Activated CD4-positive, alpha-beta memory T cell treated with anti-CD3 and anti-CD28 coated beads for 36 hours (primary cell): ENCODE measurements at regions not wholly inside any gene's neighbourhood (a gene's known extent, or its start where the extent isn't known, plus 50 kb on each side); places are given as distances from the start of the nearest gene placed in this dataset.

Experiments used
- CTCF ChIA-PET: fragments of 350-600 bp; sonication (Branson Sonifier 250); formaldehyde crosslinking; loops from one replicate; lab custom pipeline; 2021; ENCODE audit warnings: antibody characterized with exemption, inconsistent platforms; lab: Charles Lee
- POLR2A ChIA-PET: fragments of 350-600 bp; sonication (Branson Sonifier 250); formaldehyde crosslinking; loops from one replicate; lab custom pipeline; 2021; ENCODE audit warnings: antibody characterized with exemption; lab: Charles Lee
- DNase-seq: peaks from one replicate; pipeline ENCODE4 v3.0.0-alpha.2; 2020
- H3K27ac Mint-ChIP-seq: one replicate; pipeline ENCODE4 v1.8.0; 2021; ENCODE audit warnings: mixed read lengths
- H3K27me3 Mint-ChIP-seq: one replicate; pipeline ENCODE4 v1.8.0; 2021; ENCODE audit warnings: mixed read lengths
- H3K36me3 Mint-ChIP-seq: one replicate; pipeline ENCODE4 v1.8.0; 2021; ENCODE audit warnings: mixed read lengths
- H3K4me1 Mint-ChIP-seq: one replicate; pipeline ENCODE4 v1.8.0; 2021; ENCODE audit warnings: low read depth, mixed read lengths
- H3K4me3 Mint-ChIP-seq: one replicate; pipeline ENCODE4 v1.8.0; 2021; ENCODE audit warnings: mild to moderate bottlenecking, mixed read lengths
- H3K9me3 Mint-ChIP-seq: one replicate; pipeline ENCODE4 v1.8.0; 2021; ENCODE audit warnings: mixed read lengths
- intact Hi-C: fragments of 100-400 bp; cut with micrococcal nuclease; formaldehyde crosslinking; loops from one replicate; pipeline ENCODE4 v1.15.1; 2023

GRCh38 chr4:117227925-117228324 lies 142.5 kb upstream of the TRAM1L1 start:
- intact Hi-C loops = no loop called here
- Mint-ChIP-seq H3K4me1 (no peaks in the 10 kb centered on the region), H3K27me3 (no peaks in the 10 kb centered on the region), H3K27ac (no peak overlapping the region), H3K4me3 (no peak overlapping the region), H3K9me3 (peaks cover 2% of the 10 kb centered on the region), H3K36me3 (no peaks in the 10 kb centered on the region)
- ChIA-PET POLR2A (no interaction called here), CTCF (no interaction called here)
- DNase-seq = no peak

- intact Hi-C loops = no loop called here
- ChIA-PET POLR2A (no interaction called here), CTCF (interaction anchor here (0.6 kb wide), 1 partner anchor 86 kb away, joined by 3 read pairs; no protein-coding TSS in a partner anchor)
- Mint-ChIP-seq H3K36me3 (no peaks in the 10 kb centered on the region), H3K27me3 (no peaks in the 10 kb centered on the region), H3K4me1 (no peaks in the 10 kb centered on the region), H3K27ac (no peak overlapping the region), H3K9me3 (peaks cover 2% of the 10 kb centered on the region), H3K4me3 (no peak overlapping the region)
- no peak for DNase-seq
Observed at GRCh38 chr4:117239434-117239833, 154.1 kb upstream of the TRAM1L1 start.

DNA sequence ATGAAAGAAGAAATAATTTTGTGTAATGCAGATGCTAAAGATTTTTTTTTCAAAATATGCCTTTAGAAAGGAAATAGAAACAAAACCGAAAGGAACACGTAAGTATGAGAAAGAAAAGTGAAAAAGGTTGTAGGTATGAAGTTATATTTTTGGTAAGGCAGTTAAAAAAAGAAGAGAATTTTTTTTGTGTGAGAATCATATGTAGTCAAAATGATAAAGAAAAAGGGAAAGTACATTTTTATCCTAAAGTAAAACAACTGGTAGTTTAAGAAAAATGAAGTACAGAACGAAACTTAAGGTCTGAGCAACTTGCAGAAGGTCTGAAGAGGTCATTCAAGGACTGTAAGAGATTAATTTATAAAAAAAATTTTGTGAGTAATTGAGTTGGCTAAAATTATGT lies 164.0 kb upstream of the TRAM1L1 start:
- H3K9me3 Mint-ChIP-seq = peaks cover 26% of the 10 kb centered on the region
- intact Hi-C loops = no loop called here
- no peak for DNase-seq
- H3K36me3 Mint-ChIP-seq = no peaks in the 10 kb centered on the region
- H3K4me1 Mint-ChIP-seq = no peaks in the 10 kb centered on the region
- H3K27me3 Mint-ChIP-seq = no peaks in the 10 kb centered on the region
- H3K4me3 Mint-ChIP-seq = no peak overlapping the region
- H3K27ac Mint-ChIP-seq = no peak overlapping the region
- ChIA-PET POLR2A (no interaction called here), CTCF (no interaction called here)

- POLR2A ChIA-PET = no interaction called here
- peaks cover under 1% of the 10 kb centered on the region for H3K9me3 Mint-ChIP-seq
- CTCF ChIA-PET = no interaction called here
Observed at GRCh38 chr4:117264072-117264471, 178.7 kb upstream of the TRAM1L1 start.

DNA sequence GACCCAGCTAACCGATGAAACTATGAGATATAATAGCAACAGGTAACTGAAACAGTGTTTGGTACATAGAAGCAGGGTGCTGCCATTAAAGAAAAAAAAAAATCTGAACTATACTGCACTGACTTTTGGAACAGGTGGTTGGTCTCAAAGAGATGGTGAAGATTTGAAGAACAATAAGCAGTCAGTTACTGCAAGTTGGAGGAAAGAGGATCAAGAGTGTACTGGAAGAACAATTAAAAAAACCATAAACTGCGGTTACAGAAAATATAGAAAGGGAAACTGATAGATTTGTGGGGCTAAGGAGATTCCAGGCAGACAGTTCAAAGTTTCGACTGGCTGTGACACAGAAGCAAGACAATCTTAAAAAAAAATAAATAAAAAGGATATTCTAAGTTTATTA lies 181.9 kb upstream of the TRAM1L1 start:
- Mint-ChIP-seq H3K4me1 (no peaks in the 10 kb centered on the region), H3K27me3 (no peaks in the 10 kb centered on the region), H3K4me3 (no peak overlapping the region), H3K36me3 (no peaks in the 10 kb centered on the region), H3K9me3 (no peaks in the 10 kb centered on the region), H3K27ac (no peak overlapping the region)
- POLR2A ChIA-PET = no interaction called here
- intact Hi-C loops = no loop called here
- CTCF ChIA-PET = no interaction called here
- no peak for DNase-seq

More at GRCh38 chr4:117264072-117264471, 178.7 kb upstream of the TRAM1L1 start:
- Mint-ChIP-seq H3K4me1 (no peaks in the 10 kb centered on the region), H3K27ac (no peak overlapping the region), H3K27me3 (no peaks in the 10 kb centered on the region), H3K4me3 (no peak overlapping the region), H3K36me3 (no peaks in the 10 kb centered on the region)
- DNase-seq = no peak
- intact Hi-C loops = no loop called here

- H3K9me3 Mint-ChIP-seq = peaks cover 5% of the 10 kb centered on the region
- no peak overlapping the region for H3K27ac Mint-ChIP-seq
- no peaks in the 10 kb centered on the region for H3K36me3 Mint-ChIP-seq
- no peak overlapping the region for H3K4me3 Mint-ChIP-seq
- H3K4me1 Mint-ChIP-seq = no peaks in the 10 kb centered on the region
- intact Hi-C loops = no loop called here
- CTCF ChIA-PET = no interaction called here
- no peak for DNase-seq
- POLR2A ChIA-PET = no interaction called here
- no peaks in the 10 kb centered on the region for H3K27me3 Mint-ChIP-seq
Observed at GRCh38 chr4:117284736-117285135, 199.4 kb upstream of the TRAM1L1 start.

GRCh38 chr4:117293784-117294183 lies 208.4 kb upstream of the TRAM1L1 start:
- Mint-ChIP-seq H3K9me3 (peaks cover 7% of the 10 kb centered on the region), H3K4me1 (no peaks in the 10 kb centered on the region), H3K27me3 (no peaks in the 10 kb centered on the region), H3K36me3 (no peaks in the 10 kb centered on the region), H3K4me3 (no peak overlapping the region), H3K27ac (no peak overlapping the region)
- DNase-seq = no peak
- ChIA-PET POLR2A (no interaction called here), CTCF (no interaction called here)
- intact Hi-C loops = no loop called here

GRCh38 chr4:117302226-117302625 lies 216.8 kb upstream of the TRAM1L1 start:
- ChIA-PET CTCF (no interaction called here), POLR2A (no interaction called here)
- Mint-ChIP-seq H3K27ac (no peak overlapping the region), H3K9me3 (peaks cover 5% of the 10 kb centered on the region), H3K4me3 (no peak overlapping the region), H3K27me3 (no peaks in the 10 kb centered on the region), H3K4me1 (no peaks in the 10 kb centered on the region), H3K36me3 (no peaks in the 10 kb centered on the region)
- intact Hi-C loops = no loop called here
- no peak for DNase-seq

GRCh38 chr4:117311215-117311614 lies 225.8 kb upstream of the TRAM1L1 start:
- POLR2A ChIA-PET = no interaction called here
- H3K36me3 Mint-ChIP-seq = no peaks in the 10 kb centered on the region
- intact Hi-C loops = no loop called here
- no peak overlapping the region for H3K4me3 Mint-ChIP-seq
- H3K27ac Mint-ChIP-seq = no peak overlapping the region
- CTCF ChIA-PET = no interaction called here
- peaks cover 14% of the 10 kb centered on the region for H3K9me3 Mint-ChIP-seq
- H3K4me1 Mint-ChIP-seq = no peaks in the 10 kb centered on the region
- H3K27me3 Mint-ChIP-seq = no peaks in the 10 kb centered on the region
- no peak for DNase-seq

DNA sequence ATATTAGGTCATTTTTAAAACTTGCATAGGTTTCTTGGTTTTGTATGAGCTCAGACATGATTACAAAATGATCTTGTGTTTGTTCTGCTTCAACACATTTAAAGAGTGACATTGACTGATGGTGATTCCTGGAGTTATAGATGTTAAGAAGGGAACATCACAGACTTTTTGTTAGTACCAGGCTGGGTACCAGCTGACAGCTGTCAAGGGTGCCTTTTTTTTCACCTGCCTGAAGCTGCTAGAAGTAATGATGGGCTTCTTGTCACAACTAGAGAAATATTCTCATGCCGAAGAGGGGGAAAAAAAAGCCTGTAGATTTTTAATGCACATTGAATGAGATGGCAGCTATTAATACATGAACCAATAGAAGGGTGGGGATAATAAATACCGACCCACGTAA lies 226.6 kb upstream of the TRAM1L1 start:
- no peaks in the 10 kb centered on the region for H3K4me1 Mint-ChIP-seq
- DNase-seq = no peak
- H3K27ac Mint-ChIP-seq = no peak overlapping the region
- intact Hi-C loops = no loop called here
- H3K36me3 Mint-ChIP-seq = no peaks in the 10 kb centered on the region
- H3K27me3 Mint-ChIP-seq = no peaks in the 10 kb centered on the region
- H3K9me3 Mint-ChIP-seq = peaks cover 14% of the 10 kb centered on the region
- CTCF ChIA-PET = no interaction called here
- H3K4me3 Mint-ChIP-seq = no peak overlapping the region
- POLR2A ChIA-PET = no interaction called here

DNA sequence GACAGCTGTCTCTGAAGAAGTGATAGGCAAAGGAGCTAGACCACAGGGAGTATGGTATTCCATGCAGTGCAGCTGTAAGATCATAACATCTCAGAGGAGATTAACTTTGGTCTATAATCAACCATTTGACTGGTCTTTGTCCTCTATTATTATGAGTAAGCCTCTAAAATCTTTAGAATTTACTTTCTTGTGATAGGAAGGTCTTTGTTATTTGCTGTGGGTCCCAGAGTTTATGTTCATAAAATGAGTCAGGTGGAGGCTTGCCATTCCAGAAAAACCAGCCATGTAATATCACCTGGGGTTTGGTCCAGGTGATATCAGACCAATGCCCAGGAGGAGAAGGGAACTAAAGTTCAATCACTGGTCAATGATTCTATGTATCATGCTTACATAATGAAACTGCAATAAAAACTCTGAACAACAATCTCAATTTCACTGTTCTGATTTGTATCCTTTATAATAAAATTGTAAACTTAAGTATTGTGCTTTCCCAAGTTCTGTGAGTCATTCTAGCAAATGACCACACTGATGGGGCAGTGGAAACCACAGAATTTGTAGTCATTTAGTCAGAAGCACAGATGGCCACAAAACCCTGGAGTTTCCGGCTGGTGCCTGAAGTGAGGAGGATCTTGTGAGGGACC lies 239.6 kb upstream of the TRAM1L1 start:
- Mint-ChIP-seq H3K27me3 (no peaks in the 10 kb centered on the region), H3K36me3 (no peaks in the 10 kb centered on the region), H3K27ac (no peak overlapping the region), H3K9me3 (peaks cover 6% of the 10 kb centered on the region), H3K4me1 (no peaks in the 10 kb centered on the region), H3K4me3 (no peak overlapping the region)
- CTCF ChIA-PET = no interaction called here
- POLR2A ChIA-PET = no interaction called here
- no peak for DNase-seq
- intact Hi-C loops = no loop called here

DNA sequence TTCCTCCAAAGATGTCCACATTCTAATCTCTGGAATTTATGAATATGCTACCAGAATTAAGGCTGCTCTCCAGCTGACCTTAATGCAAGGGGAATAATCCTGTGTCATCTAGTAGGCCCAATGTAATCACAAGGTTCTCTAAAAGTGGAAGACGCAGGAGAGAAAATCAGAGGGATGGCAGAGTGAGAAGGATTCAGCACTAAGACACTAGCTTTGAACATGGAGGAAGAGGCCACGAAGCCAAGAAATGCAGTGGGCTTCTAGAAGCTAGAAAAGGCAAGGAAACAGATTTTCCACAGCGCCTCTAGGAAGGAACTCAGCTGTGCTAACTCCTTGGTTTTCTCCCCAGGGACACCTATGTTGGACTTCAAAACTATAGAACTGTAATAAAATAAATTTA lies 240.7 kb upstream of the TRAM1L1 start:
- Mint-ChIP-seq H3K36me3 (no peaks in the 10 kb centered on the region), H3K9me3 (peaks cover 6% of the 10 kb centered on the region), H3K27me3 (no peaks in the 10 kb centered on the region), H3K27ac (no peak overlapping the region), H3K4me3 (no peak overlapping the region), H3K4me1 (no peaks in the 10 kb centered on the region)
- DNase-seq = no peak
- ChIA-PET CTCF (no interaction called here), POLR2A (no interaction called here)
- intact Hi-C loops = no loop called here

- POLR2A ChIA-PET = no interaction called here
- H3K36me3 Mint-ChIP-seq = no peaks in the 10 kb centered on the region
- no peaks in the 10 kb centered on the region for H3K4me1 Mint-ChIP-seq
- CTCF ChIA-PET = no interaction called here
- H3K4me3 Mint-ChIP-seq = no peak overlapping the region
- no peak overlapping the region for H3K27ac Mint-ChIP-seq
- H3K27me3 Mint-ChIP-seq = no peaks in the 10 kb centered on the region
- H3K9me3 Mint-ChIP-seq = peaks cover 6% of the 10 kb centered on the region
- intact Hi-C loops = no loop called here
- no peak for DNase-seq
Observed at GRCh38 chr4:117327491-117327890, 242.1 kb upstream of the TRAM1L1 start.
